H7 (cell line): ENCODE measurements at regions not wholly inside any gene's neighbourhood (a gene's known extent, or its start where the extent isn't known, plus 50 kb on each side); places are given as distances from the start of the nearest gene placed in this dataset.

Experiments used
- DNase-seq: peaks from one replicate; pipeline ENCODE4 v3.0.0; 2012
- H3K27me3 ChIP-seq: 2 replicates; pipeline ENCODE4 v1.6.0; 2011; ENCODE audit warnings: mild to moderate bottlenecking, low read length; ENCODE audit not compliant: control insufficient read depth, insufficient read depth
- H3K36me3 ChIP-seq: replicated peaks from 2 replicates; pipeline ENCODE4 v1.5.1; 2011; ENCODE audit warnings: low read length; ENCODE audit not compliant: control insufficient read depth, insufficient read depth
- H3K4me3 ChIP-seq: 2 replicates; pipeline ENCODE4 v1.5.1; 2011; ENCODE audit warnings: low read depth, mild to moderate bottlenecking, control low read depth, low read length, moderate library complexity; ENCODE audit not compliant: insufficient read depth

DNA sequence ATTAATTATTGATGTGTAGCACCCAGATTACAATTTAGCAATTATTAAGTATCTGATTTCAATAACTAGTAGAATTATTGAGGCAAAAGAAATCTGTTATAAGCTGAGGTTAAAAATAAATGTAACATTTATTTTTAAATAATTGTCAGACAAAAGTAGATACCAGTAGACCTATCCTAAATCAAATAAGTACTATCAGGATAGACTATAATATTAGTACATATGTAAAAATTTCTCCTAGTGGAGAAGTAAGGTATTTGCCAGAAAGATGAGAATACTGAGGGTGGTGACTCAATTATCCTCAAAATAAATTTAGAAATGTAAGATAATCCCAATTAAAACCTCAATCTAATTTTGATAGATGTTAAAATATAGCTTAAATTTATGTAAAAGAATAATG lies 377.8 kb upstream of the CHRM3 start:
- H3K4me3 ChIP-seq = no peak overlapping the region
- H3K36me3 ChIP-seq = no peaks in the 10 kb centered on the region
- no peak for DNase-seq
- no peaks in the 10 kb centered on the region for H3K27me3 ChIP-seq

DNA sequence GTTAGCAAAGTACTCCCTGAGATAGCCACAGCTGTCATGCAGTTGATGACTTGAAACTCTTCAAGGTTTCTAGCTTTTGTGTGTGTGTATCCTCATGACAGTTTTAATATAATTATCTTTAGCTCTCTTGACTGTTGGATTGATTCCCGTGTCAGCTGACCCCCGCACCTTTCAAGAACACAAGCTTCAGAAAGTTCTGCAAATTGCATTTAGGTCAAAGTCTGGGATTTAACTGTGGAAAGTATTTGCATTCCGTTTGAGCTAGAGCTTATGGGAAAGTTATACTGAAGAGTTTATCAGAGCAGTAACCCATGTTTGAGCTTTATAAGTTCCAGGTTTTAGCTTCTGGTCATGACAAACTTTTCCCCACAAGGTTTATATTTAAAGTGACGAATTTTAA lies 380.1 kb upstream of the CHRM3 start:
- Histone ChIP-seq H3K36me3 (no peaks in the 10 kb centered on the region), H3K4me3 (no peak overlapping the region), H3K27me3 (no peaks in the 10 kb centered on the region)

DNA sequence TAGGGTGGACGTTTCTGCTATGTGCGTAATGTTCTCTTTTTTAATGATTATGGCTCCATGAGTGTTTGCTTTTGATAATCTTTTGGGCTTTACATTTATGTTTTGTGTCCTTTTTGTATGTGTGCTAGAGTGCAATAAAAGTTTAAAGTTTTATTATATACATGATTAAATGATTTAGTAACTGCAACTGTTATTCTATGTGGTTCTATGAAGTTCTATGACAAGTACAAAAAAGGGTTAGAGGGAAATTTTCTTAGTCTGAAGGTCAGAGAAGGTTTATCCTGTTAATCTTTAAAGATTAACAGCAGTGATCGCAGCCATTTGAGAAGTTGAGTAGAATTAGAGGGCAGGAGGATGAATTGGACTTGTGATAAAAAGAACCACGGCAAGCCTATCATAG lies 386.4 kb upstream of the CHRM3 start:
- H3K4me3 ChIP-seq = no peak overlapping the region

More for the DNA sequence above, 380.1 kb upstream of the CHRM3 start:
- no peak for DNase-seq

DNA sequence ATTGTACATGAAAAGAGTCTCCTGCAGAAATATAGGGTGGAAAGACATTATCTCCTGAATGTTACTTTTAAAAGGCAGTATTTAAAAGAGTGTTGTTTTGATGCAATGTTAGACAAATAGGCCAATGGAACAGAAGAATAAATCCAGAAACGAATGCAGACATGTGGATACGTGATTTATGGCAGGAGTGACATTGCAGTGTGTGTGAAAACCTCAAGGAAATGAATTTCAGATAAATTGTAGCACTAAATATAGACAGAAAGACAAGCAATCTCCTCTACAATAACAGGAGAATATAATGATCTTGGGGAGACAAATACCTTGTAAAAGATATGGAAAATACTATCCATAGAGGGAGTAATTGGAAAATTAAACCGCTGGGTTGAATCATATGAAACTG lies 387.8 kb upstream of the CHRM3 start:
- Histone ChIP-seq H3K4me3 (no peak overlapping the region), H3K27me3 (no peaks in the 10 kb centered on the region), H3K36me3 (no peaks in the 10 kb centered on the region)
- DNase-seq = no peak

More for the DNA sequence above, 386.4 kb upstream of the CHRM3 start:
- Histone ChIP-seq H3K27me3 (no peaks in the 10 kb centered on the region), H3K36me3 (no peaks in the 10 kb centered on the region)
- DNase-seq = no peak

DNA sequence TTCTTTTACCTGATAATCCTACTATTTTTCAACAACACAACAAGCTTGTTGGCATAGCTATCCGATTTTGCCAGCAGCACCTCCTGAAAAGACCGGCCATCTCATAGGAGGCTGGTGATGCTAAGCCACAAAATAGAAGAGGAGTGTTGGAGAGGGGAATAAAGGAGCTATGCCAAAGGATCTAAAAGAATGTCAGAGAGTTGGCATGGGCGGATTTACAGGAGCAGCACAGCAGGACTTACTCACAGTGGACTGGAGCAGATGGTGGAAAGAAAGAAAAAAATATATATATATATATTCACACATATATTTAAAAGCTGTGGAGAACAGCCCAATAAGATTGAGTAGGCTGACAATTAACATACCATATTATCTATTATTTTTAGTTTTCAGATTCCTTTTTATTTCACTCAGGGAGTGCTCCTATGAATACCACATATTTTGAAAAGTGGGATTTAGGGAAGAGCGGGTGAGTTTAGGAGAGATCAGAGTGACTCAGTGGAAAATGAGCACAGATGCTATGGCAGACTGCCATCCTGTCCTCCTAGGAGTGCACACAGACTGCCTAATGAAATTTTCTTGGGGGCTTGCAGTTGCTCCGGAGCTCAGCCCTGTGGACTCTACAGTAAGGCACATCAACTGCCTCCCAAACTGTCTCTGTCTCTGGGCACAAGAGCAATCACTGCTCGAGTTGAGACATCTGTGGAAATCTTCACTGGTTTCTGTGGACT lies 394.4 kb upstream of the CHRM3 start:
- Histone ChIP-seq H3K27me3 (no peaks in the 10 kb centered on the region), H3K4me3 (no peak overlapping the region), H3K36me3 (no peaks in the 10 kb centered on the region)
- no peak for DNase-seq

DNA sequence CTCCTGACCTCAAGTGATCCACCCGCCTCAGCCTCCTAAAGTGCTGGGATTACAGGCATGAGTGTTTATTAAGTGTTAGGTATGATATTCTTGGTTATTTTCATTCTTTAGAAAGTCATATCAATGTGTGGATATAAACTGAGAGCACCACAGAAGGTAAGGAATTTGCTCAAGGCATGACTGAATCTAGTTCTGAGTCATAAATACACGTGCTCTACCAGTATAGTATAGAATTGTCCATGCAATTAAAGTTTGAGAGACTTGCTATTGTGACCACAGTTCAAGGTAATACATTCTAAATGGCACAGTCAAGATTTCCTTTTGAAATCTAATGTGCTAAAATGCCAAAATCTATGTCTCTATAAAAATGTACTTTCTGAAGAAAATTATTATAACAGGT lies 401.1 kb upstream of the CHRM3 start:
- no peaks in the 10 kb centered on the region for H3K27me3 ChIP-seq
- no peaks in the 10 kb centered on the region for H3K36me3 ChIP-seq
- no peak overlapping the region for H3K4me3 ChIP-seq
- no peak for DNase-seq

DNA sequence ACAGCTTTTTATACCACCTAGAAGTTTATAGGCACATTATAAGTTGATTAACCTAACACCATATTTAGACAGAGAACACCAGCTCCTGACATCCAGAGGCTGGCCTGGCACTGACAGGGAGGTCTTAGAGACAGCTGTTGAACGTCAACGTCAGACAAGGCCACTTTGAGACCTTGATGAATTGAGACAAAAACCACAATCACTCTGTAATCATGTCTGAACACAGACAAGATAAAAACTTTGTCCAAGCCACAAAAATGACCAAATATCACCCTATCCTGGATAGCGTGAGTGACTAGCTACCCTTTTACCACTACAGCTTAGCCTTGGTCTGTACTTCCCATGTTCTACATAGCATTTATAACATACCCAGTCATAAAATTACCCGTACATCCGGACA lies 403.6 kb upstream of the CHRM3 start:
- Histone ChIP-seq H3K36me3 (no peaks in the 10 kb centered on the region), H3K4me3 (no peak overlapping the region), H3K27me3 (no peaks in the 10 kb centered on the region)
- DNase-seq = no peak

DNA sequence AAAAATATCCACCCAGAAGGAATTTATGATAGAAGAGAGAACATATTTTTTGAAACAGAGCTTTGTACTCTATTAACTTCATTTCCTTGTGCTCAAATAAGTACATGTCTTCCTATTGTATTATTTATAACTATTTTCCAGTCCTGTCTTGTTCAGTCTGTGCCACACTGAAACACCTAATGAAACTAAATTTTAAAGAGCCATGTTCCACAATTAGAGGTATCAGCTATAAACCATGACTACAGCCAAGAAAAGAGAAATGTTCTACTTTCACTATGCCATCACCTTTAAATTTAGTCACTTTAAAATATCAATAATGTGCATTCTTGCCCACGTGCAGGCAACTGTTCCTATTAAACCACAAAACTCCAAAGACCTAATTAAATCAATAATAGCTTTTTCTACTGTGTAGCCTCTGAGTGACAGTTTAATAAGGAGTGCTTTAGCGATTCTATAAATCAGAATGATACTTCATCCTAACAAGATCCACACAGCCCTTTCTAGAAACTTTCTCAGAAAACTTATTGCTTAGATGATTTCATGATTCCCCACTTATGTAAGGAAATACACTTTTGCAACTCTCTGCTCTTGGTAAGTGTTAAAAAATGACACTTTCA lies 404.9 kb upstream of the CHRM3 start:
- Histone ChIP-seq H3K4me3 (no peak overlapping the region), H3K36me3 (no peaks in the 10 kb centered on the region), H3K27me3 (no peaks in the 10 kb centered on the region)
- no peak for DNase-seq

DNA sequence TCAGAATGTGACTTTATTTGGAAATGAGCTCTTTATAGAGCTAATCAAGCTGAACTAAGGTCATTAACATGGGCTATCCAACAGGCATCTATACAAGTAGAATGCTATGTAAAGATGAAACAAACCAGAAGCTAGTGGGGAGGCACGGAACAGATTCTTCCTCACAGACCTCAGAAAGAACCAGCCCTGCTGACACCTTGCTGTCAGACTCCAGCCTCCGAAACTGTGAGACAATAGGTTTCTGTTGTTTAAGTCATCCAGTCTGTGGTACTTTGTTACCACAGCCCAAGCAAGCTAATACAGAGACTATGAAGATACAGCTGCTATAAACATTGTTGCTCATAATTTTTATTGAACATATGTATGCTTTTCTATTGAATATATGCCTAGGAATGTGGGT lies 406.3 kb upstream of the CHRM3 start:
- Histone ChIP-seq H3K36me3 (no peaks in the 10 kb centered on the region), H3K4me3 (no peak overlapping the region), H3K27me3 (no peaks in the 10 kb centered on the region)
- DNase-seq = no peak

DNA sequence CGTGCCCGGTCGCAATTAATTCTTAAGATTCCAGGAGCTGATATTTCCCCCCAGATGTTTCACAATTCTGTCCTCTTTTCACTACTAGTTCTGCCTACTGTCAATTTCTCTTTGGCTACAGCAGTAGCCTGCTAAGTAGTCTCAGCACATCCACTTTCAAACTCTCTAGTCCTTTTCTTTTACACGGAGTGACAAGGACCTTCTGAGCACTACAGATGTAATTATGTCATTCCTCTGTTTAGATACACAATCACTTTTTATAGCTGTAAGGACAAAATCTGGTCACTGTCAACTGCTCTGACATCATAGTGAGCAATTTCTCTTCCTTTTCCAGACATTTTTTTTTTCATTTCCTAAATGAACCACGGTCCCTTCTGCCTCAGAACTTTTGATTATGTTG lies 421.7 kb upstream of the CHRM3 start:
- DNase-seq = no peak
- Histone ChIP-seq H3K36me3 (no peaks in the 10 kb centered on the region), H3K27me3 (no peaks in the 10 kb centered on the region), H3K4me3 (no peak overlapping the region)

DNA sequence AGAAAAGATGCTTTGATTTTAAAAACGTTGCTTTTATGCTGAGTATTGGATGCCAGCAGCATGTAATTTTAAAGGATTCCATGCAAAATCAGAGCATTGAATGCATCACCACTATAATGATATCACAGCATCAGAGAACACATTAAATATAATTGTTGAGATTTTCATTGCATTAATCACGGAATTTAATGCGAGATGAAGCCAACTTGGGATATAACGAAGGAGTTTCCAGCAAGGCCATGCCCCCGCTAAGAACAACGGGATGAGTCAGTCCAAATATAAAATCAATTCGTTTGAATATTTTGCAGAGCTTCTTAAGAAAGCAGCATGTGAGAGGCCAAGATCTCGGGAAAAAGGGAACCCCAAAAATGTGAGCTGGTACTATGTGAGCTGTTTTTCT lies 423.4 kb upstream of the CHRM3 start:
- no peaks in the 10 kb centered on the region for H3K36me3 ChIP-seq
- DNase-seq = no peak
- H3K4me3 ChIP-seq = no peak overlapping the region
- H3K27me3 ChIP-seq = no peaks in the 10 kb centered on the region

DNA sequence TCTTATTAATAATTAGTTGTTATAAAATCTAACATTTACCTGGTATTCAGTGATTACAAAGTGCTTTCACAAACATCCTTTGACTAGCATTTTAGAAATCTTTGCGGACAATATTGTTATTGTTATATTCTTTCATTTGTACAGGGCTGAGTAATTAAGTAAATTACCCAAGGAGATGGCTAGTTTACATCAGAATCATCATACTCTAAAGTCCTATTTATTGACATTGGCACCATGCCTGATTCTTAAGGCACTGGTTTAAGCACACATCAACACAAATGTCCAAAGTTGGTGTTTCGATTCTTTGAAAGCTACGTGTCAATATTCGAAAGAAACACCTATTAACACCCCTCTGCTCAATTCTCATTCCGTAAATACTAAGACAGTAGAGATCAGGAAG lies 424.6 kb upstream of the CHRM3 start:
- Histone ChIP-seq H3K27me3 (no peaks in the 10 kb centered on the region), H3K36me3 (no peaks in the 10 kb centered on the region), H3K4me3 (no peak overlapping the region)
- DNase-seq = no peak

DNA sequence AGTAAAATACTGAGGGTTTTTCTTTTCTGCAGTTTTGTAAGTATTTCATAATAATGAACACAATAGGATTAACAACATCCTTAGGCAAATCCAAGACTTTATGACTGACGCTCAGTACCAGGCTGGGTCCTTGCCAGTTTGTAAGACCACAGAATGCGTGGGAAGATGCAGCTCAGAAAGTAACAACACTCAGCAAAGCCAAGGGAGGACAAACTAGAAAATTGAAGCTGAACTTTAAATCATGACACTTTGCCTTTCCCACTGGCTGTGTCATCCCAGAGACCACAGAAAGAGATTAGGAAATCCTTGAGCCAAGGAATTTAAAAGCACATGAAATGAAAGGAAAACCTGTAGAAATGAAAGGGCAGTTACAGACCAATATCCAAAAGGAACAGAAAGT lies 426.3 kb upstream of the CHRM3 start:
- Histone ChIP-seq H3K36me3 (no peaks in the 10 kb centered on the region), H3K4me3 (no peak overlapping the region), H3K27me3 (no peaks in the 10 kb centered on the region)
- no peak for DNase-seq

DNA sequence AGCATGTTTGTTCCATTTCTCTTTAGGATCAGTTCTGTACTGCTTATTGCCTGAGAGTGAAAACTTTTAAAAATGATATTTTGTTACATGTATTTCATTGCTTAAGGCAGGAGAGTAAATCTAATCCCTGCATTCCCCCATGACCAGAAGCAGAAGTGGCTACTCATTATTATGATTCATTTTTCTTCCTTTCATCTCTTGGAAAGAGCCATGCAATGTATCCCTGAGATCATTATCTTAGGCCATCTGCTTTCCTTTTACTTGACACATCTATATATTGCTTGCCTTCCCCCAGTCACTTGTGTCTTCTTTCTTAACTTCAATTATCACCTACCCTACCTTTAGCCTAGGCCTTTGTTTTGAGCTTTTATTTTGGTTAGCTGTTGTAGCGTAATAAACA lies 430.4 kb upstream of the CHRM3 start:
- H3K4me3 ChIP-seq = no peak overlapping the region
- no peaks in the 10 kb centered on the region for H3K27me3 ChIP-seq
- no peaks in the 10 kb centered on the region for H3K36me3 ChIP-seq
- DNase-seq = no peak

DNA sequence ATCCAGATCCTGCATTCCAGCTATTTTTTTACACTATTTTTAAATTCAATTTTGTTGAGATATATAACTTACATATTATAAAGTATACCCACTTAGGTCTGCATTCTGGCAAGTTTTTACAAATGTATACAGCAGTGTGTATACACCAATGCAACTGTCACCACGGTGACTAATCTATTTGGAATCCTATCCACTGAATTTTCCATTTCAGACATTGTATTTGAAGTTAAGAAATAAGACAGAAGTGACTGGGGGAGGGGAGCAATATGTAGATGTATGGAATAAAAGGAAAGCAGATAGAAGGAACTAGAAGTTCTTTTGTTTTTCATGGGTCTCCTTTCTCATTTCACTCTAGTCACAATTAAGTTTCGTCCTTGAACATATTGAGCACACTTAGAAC lies 431.5 kb upstream of the CHRM3 start:
- Histone ChIP-seq H3K27me3 (no peaks in the 10 kb centered on the region), H3K36me3 (no peaks in the 10 kb centered on the region), H3K4me3 (no peak overlapping the region)
- DNase-seq = no peak
